HEK293 (cell line): ENCODE measurements at regions not wholly inside any gene's neighbourhood (a gene's known extent, or its start where the extent isn't known, plus 50 kb on each side); places are given as distances from the start of the nearest gene placed in this dataset.

Experiments used
- GLI4 ChIP-seq: fragments of 450-650 bp; formaldehyde crosslinking; IDR thresholded peaks from 2 replicates; pipeline ENCODE4 v1.5.1; 2016; ENCODE audit warnings: missing biosample characterization, missing genetic modification characterization
- PRDM1 ChIP-seq: fragments of 450-650 bp; formaldehyde crosslinking; IDR thresholded peaks from 2 replicates; pipeline ENCODE4; 2016; ENCODE audit warnings: missing biosample characterization, missing genetic modification characterization
- YY1 ChIP-seq: fragments of 450-650 bp; formaldehyde crosslinking; IDR thresholded peaks from 2 replicates; pipeline ENCODE4 v1.5.1; 2018; ENCODE audit warnings: missing biosample characterization, missing genetic modification characterization
- ZNF510 ChIP-seq: fragments of 450-650 bp; formaldehyde crosslinking; IDR thresholded peaks from 2 replicates; pipeline ENCODE4 v1.5.1; 2018; ENCODE audit warnings: mild to moderate bottlenecking, missing genetic modification characterization, missing biosample characterization; ENCODE audit not compliant: insufficient replicate concordance
- ZNF623 ChIP-seq: fragments of 450-650 bp; formaldehyde crosslinking; IDR thresholded peaks from 2 replicates; pipeline ENCODE4 v1.5.1; 2016; ENCODE audit warnings: missing biosample characterization, missing genetic modification characterization
- ZNF624 ChIP-seq: fragments of 450-650 bp; formaldehyde crosslinking; IDR thresholded peaks from 2 replicates; pipeline ENCODE4 v1.5.1; 2017; ENCODE audit warnings: missing biosample characterization, missing genetic modification characterization
- ZNF654 ChIP-seq: fragments of 450-650 bp; formaldehyde crosslinking; IDR thresholded peaks from 2 replicates; pipeline ENCODE4 v1.5.1; 2016; ENCODE audit warnings: low read depth, missing biosample characterization, missing genetic modification characterization
- ZNF776 ChIP-seq: fragments of 450-650 bp; formaldehyde crosslinking; IDR thresholded peaks from 2 replicates; pipeline ENCODE4 v1.5.0; 2017; ENCODE audit warnings: missing biosample characterization, missing genetic modification characterization, borderline replicate concordance
- TF ChIP-seq, protein P1 (sequence below): fragments of 450-650 bp; formaldehyde crosslinking; IDR thresholded peaks from 2 replicates; pipeline ENCODE4 v1.5.1; 2016; ENCODE audit warnings: missing biosample characterization, missing genetic modification characterization
- TF ChIP-seq, protein P2 (sequence below): fragments of 450-650 bp; formaldehyde crosslinking; IDR thresholded peaks from 2 replicates; pipeline ENCODE4 v1.5.1; 2017; ENCODE audit warnings: missing biosample characterization, missing genetic modification characterization
- TF ChIP-seq, protein P3 (sequence below): fragments of 450-650 bp; formaldehyde crosslinking; IDR thresholded peaks from 2 replicates; pipeline ENCODE4 v1.5.1; 2016; ENCODE audit warnings: missing biosample characterization, missing genetic modification characterization
- TF ChIP-seq, protein P4 (sequence below): fragments of 450-650 bp; formaldehyde crosslinking; IDR thresholded peaks from 2 replicates; pipeline ENCODE4 v1.5.1; 2017; ENCODE audit warnings: missing biosample characterization, missing genetic modification characterization
- TF ChIP-seq, protein P5 (sequence below): fragments of 450-650 bp; formaldehyde crosslinking; IDR thresholded peaks from 2 replicates; pipeline ENCODE4 v1.5.1; 2016; ENCODE audit warnings: missing biosample characterization, missing genetic modification characterization

DNA sequence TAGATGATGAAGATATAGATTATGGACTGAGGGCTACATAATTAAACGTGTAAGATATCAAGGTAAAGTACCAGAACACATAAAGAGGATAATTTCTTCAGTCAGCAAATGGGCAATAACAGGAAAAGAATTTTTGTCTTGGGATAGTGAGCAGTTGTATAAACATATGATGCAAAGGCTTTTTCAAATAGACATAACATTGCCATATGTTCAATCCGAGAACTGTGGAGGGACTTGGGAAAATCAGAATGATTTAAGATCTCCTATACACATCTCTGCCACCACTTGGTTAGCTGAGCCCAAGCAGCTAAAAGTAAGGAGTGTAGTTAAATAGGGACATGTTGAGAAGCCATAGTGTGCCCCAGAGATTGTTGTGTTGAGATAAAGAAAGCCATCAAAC is 287.6 kb upstream of the ZNF521 start:
- TF ChIP-seq ZNF623 (tag by site-specific recombination): no peak
- TF ChIP-seq ZNF776 (tag by site-specific recombination): no peak
- no peak for TF ChIP-seq ZNF624 (tag by site-specific recombination)
- no peak for TF ChIP-seq YY1 (tag by site-specific recombination)
- TF ChIP-seq PRDM1 (tag by site-specific recombination): no peak
- no peak for TF ChIP-seq ZNF654 (tag by site-specific recombination)
- TF ChIP-seq, protein P1, sequence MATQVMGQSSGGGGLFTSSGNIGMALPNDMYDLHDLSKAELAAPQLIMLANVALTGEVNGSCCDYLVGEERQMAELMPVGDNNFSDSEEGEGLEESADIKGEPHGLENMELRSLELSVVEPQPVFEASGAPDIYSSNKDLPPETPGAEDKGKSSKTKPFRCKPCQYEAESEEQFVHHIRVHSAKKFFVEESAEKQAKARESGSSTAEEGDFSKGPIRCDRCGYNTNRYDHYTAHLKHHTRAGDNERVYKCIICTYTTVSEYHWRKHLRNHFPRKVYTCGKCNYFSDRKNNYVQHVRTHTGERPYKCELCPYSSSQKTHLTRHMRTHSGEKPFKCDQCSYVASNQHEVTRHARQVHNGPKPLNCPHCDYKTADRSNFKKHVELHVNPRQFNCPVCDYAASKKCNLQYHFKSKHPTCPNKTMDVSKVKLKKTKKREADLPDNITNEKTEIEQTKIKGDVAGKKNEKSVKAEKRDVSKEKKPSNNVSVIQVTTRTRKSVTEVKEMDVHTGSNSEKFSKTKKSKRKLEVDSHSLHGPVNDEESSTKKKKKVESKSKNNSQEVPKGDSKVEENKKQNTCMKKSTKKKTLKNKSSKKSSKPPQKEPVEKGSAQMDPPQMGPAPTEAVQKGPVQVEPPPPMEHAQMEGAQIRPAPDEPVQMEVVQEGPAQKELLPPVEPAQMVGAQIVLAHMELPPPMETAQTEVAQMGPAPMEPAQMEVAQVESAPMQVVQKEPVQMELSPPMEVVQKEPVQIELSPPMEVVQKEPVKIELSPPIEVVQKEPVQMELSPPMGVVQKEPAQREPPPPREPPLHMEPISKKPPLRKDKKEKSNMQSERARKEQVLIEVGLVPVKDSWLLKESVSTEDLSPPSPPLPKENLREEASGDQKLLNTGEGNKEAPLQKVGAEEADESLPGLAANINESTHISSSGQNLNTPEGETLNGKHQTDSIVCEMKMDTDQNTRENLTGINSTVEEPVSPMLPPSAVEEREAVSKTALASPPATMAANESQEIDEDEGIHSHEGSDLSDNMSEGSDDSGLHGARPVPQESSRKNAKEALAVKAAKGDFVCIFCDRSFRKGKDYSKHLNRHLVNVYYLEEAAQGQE (tag by site-specific recombination): no peak
- TF ChIP-seq, protein P2, sequence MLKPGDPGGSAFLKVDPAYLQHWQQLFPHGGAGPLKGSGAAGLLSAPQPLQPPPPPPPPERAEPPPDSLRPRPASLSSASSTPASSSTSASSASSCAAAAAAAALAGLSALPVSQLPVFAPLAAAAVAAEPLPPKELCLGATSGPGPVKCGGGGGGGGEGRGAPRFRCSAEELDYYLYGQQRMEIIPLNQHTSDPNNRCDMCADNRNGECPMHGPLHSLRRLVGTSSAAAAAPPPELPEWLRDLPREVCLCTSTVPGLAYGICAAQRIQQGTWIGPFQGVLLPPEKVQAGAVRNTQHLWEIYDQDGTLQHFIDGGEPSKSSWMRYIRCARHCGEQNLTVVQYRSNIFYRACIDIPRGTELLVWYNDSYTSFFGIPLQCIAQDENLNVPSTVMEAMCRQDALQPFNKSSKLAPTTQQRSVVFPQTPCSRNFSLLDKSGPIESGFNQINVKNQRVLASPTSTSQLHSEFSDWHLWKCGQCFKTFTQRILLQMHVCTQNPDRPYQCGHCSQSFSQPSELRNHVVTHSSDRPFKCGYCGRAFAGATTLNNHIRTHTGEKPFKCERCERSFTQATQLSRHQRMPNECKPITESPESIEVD (tag by site-specific recombination): no peak
- TF ChIP-seq, protein P3, sequence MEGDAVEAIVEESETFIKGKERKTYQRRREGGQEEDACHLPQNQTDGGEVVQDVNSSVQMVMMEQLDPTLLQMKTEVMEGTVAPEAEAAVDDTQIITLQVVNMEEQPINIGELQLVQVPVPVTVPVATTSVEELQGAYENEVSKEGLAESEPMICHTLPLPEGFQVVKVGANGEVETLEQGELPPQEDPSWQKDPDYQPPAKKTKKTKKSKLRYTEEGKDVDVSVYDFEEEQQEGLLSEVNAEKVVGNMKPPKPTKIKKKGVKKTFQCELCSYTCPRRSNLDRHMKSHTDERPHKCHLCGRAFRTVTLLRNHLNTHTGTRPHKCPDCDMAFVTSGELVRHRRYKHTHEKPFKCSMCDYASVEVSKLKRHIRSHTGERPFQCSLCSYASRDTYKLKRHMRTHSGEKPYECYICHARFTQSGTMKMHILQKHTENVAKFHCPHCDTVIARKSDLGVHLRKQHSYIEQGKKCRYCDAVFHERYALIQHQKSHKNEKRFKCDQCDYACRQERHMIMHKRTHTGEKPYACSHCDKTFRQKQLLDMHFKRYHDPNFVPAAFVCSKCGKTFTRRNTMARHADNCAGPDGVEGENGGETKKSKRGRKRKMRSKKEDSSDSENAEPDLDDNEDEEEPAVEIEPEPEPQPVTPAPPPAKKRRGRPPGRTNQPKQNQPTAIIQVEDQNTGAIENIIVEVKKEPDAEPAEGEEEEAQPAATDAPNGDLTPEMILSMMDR (tag by site-specific recombination): no peak
- TF ChIP-seq, protein P4, sequence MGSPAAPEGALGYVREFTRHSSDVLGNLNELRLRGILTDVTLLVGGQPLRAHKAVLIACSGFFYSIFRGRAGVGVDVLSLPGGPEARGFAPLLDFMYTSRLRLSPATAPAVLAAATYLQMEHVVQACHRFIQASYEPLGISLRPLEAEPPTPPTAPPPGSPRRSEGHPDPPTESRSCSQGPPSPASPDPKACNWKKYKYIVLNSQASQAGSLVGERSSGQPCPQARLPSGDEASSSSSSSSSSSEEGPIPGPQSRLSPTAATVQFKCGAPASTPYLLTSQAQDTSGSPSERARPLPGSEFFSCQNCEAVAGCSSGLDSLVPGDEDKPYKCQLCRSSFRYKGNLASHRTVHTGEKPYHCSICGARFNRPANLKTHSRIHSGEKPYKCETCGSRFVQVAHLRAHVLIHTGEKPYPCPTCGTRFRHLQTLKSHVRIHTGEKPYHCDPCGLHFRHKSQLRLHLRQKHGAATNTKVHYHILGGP (tag by site-specific recombination): no peak
- TF ChIP-seq, protein P5, sequence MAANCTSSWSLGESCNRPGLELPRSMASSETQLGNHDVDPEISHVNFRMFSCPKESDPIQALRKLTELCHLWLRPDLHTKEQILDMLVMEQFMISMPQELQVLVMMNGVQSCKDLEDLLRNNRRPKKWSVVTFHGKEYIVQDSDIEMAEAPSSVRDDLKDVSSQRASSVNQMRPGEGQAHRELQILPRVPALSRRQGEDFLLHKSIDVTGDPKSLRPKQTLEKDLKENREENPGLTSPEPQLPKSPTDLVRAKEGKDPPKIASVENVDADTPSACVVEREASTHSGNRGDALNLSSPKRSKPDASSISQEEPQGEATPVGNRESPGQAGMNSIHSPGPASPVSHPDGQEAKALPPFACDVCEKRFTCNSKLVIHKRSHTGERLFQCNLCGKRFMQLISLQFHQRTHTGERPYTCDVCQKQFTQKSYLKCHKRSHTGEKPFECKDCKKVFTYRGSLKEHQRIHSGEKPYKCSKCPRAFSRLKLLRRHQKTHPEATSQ (tag by site-specific recombination): no peak
- TF ChIP-seq GLI4: no peak
- no peak for TF ChIP-seq ZNF510 (tag by site-specific recombination)
